H1 (cell line): ENCODE measurements at regions not wholly inside any gene's neighbourhood (a gene's known extent, or its start where the extent isn't known, plus 50 kb on each side); places are given as distances from the start of the nearest gene placed in this dataset.

Source experiments
- CTBP2 ChIP-seq: IDR thresholded peaks from 2 replicates; pipeline ENCODE4 v1.7.0; 2011; ENCODE audit warnings: borderline replicate concordance, mild to moderate bottlenecking, moderate library complexity, mixed read lengths, low read length; ENCODE audit not compliant: insufficient read depth, insufficient read length
- FOSL1 ChIP-seq: IDR thresholded peaks from 2 replicates; pipeline ENCODE4 v1.6.1; 2011; ENCODE audit warnings: mild to moderate bottlenecking, low read depth, low read length, moderate library complexity; ENCODE audit not compliant: insufficient read depth
- HDAC6 ChIP-seq: IDR thresholded peaks from one replicate; pipeline ENCODE4 v1.7.1; 2012; ENCODE audit warnings: low read depth, mild to moderate bottlenecking, inconsistent platforms, low read length, moderate library complexity
- MAFK ChIP-seq: IDR thresholded peaks from 2 replicates; pipeline ENCODE4 v1.6.1; 2012; ENCODE audit warnings: low read depth, mild to moderate bottlenecking, improper control_type of control experiment, low read length
- RXRA ChIP-seq: IDR thresholded peaks from 2 replicates; pipeline ENCODE4 v1.6.1; 2011; ENCODE audit warnings: low read depth, mild to moderate bottlenecking, low read length, moderate library complexity; ENCODE audit not compliant: insufficient read depth
- SP4 ChIP-seq: IDR thresholded peaks from 2 replicates; pipeline ENCODE4 v1.6.1; 2012; ENCODE audit warnings: low read length, inconsistent platforms
- SUZ12 ChIP-seq: fragments of 200-600 bp; sonication (generic); IDR thresholded peaks from 2 replicates; pipeline ENCODE4 v1.6.1; 2012; ENCODE audit warnings: mild to moderate bottlenecking, inconsistent platforms, low read length, moderate library complexity, mixed read lengths
- TBP ChIP-seq: IDR thresholded peaks from 2 replicates; pipeline ENCODE4 v1.6.1; 2011; ENCODE audit warnings: low read depth, low read length, improper control_type of control experiment
- TF ChIP-seq, protein P1 (sequence below): fragments of 300-600 bp; sonication (generic); IDR thresholded peaks from 2 replicates; pipeline ENCODE4 v1.7.1; 2012; ENCODE audit warnings: low read length, moderate library complexity, mild to moderate bottlenecking, inconsistent platforms; ENCODE audit not compliant: insufficient replicate concordance

DNA sequence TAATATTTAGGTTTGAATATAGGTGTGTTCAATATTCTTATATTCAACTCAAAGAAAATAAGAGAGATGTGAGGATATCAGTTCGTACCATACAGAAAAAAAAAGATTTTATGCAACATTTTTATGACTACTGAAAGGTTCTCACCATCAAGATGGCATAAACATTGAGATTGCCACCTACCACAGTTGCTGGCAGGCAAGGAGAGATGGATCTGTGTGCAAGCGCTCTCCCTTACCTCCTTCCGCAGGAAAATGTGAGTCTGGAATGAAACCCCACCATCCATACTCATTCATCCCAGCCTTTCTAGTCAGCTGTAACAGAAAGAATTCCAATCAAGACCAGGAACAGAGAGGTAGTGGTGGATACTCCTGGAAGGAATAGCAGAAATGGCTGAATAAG lies 376.9 kb downstream of the PPP3CA start (continued):
- TF ChIP-seq, protein P1, sequence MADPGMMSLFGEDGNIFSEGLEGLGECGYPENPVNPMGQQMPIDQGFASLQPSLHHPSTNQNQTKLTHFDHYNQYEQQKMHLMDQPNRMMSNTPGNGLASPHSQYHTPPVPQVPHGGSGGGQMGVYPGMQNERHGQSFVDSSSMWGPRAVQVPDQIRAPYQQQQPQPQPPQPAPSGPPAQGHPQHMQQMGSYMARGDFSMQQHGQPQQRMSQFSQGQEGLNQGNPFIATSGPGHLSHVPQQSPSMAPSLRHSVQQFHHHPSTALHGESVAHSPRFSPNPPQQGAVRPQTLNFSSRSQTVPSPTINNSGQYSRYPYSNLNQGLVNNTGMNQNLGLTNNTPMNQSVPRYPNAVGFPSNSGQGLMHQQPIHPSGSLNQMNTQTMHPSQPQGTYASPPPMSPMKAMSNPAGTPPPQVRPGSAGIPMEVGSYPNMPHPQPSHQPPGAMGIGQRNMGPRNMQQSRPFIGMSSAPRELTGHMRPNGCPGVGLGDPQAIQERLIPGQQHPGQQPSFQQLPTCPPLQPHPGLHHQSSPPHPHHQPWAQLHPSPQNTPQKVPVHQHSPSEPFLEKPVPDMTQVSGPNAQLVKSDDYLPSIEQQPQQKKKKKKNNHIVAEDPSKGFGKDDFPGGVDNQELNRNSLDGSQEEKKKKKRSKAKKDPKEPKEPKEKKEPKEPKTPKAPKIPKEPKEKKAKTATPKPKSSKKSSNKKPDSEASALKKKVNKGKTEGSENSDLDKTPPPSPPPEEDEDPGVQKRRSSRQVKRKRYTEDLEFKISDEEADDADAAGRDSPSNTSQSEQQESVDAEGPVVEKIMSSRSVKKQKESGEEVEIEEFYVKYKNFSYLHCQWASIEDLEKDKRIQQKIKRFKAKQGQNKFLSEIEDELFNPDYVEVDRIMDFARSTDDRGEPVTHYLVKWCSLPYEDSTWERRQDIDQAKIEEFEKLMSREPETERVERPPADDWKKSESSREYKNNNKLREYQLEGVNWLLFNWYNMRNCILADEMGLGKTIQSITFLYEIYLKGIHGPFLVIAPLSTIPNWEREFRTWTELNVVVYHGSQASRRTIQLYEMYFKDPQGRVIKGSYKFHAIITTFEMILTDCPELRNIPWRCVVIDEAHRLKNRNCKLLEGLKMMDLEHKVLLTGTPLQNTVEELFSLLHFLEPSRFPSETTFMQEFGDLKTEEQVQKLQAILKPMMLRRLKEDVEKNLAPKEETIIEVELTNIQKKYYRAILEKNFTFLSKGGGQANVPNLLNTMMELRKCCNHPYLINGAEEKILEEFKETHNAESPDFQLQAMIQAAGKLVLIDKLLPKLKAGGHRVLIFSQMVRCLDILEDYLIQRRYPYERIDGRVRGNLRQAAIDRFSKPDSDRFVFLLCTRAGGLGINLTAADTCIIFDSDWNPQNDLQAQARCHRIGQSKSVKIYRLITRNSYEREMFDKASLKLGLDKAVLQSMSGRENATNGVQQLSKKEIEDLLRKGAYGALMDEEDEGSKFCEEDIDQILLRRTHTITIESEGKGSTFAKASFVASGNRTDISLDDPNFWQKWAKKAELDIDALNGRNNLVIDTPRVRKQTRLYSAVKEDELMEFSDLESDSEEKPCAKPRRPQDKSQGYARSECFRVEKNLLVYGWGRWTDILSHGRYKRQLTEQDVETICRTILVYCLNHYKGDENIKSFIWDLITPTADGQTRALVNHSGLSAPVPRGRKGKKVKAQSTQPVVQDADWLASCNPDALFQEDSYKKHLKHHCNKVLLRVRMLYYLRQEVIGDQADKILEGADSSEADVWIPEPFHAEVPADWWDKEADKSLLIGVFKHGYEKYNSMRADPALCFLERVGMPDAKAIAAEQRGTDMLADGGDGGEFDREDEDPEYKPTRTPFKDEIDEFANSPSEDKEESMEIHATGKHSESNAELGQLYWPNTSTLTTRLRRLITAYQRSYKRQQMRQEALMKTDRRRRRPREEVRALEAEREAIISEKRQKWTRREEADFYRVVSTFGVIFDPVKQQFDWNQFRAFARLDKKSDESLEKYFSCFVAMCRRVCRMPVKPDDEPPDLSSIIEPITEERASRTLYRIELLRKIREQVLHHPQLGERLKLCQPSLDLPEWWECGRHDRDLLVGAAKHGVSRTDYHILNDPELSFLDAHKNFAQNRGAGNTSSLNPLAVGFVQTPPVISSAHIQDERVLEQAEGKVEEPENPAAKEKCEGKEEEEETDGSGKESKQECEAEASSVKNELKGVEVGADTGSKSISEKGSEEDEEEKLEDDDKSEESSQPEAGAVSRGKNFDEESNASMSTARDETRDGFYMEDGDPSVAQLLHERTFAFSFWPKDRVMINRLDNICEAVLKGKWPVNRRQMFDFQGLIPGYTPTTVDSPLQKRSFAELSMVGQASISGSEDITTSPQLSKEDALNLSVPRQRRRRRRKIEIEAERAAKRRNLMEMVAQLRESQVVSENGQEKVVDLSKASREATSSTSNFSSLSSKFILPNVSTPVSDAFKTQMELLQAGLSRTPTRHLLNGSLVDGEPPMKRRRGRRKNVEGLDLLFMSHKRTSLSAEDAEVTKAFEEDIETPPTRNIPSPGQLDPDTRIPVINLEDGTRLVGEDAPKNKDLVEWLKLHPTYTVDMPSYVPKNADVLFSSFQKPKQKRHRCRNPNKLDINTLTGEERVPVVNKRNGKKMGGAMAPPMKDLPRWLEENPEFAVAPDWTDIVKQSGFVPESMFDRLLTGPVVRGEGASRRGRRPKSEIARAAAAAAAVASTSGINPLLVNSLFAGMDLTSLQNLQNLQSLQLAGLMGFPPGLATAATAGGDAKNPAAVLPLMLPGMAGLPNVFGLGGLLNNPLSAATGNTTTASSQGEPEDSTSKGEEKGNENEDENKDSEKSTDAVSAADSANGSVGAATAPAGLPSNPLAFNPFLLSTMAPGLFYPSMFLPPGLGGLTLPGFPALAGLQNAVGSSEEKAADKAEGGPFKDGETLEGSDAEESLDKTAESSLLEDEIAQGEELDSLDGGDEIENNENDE: no peak
- TF ChIP-seq SUZ12 (no peak), CTBP2 (no peak), HDAC6 (no peak), TBP (no peak), RXRA (no peak), FOSL1 (no peak), SP4 (no peak), MAFK (no peak)
